ENCODE measurements at regions not wholly inside any gene's neighbourhood (a gene's known extent, or its start where the extent isn't known, plus 50 kb on each side); places are given as distances from the start of the nearest gene placed in this dataset.

GRCh38 chr13:23488442-23488841, 54.9 kb upstream of the SACS start:
- no peak overlapping the region for H3K4me3 ChIP-seq (replicated peaks; ENCODE audit: low read depth, low read length)
- H3K27me3 ChIP-seq (replicated peaks; ENCODE audit: control insufficient read depth, insufficient read depth, low read length), result no peaks in the 10 kb centered on the region
- H3K36me3 ChIP-seq (ENCODE audit: control insufficient read depth, insufficient read depth, low read length), result no peaks in the 10 kb centered on the region
- TF ChIP-seq CTCF (IDR thresholded peaks at IDR 0.05; ENCODE audit: insufficient read depth, low read length, poor library complexity, severe bottlenecking), result no peak
- no peak for DNase-seq (ENCODE audit: extremely low read depth, insufficient read length)

GRCh38 chr13:23496255-23496654, 62.8 kb upstream of the SACS start:
- Histone ChIP-seq H3K4me3 (replicated peaks; ENCODE audit: low read depth, low read length) (no peak overlapping the region), H3K36me3 (ENCODE audit: control insufficient read depth, insufficient read depth, low read length) (no peaks in the 10 kb centered on the region), H3K27me3 (replicated peaks; ENCODE audit: control insufficient read depth, insufficient read depth, low read length) (no peaks in the 10 kb centered on the region)
- DNase-seq (ENCODE audit: extremely low read depth, insufficient read length), result no peak
- no peak for TF ChIP-seq CTCF (IDR thresholded peaks at IDR 0.05; ENCODE audit: insufficient read depth, low read length, poor library complexity, severe bottlenecking)

GRCh38 chr13:23497191-23497590, 63.7 kb upstream of the SACS start:
- Histone ChIP-seq H3K4me3 (replicated peaks; ENCODE audit: low read depth, low read length) (no peak overlapping the region), H3K27me3 (replicated peaks; ENCODE audit: control insufficient read depth, insufficient read depth, low read length) (no peaks in the 10 kb centered on the region), H3K36me3 (ENCODE audit: control insufficient read depth, insufficient read depth, low read length) (no peaks in the 10 kb centered on the region)
- no peak for DNase-seq (ENCODE audit: extremely low read depth, insufficient read length)
- TF ChIP-seq CTCF (IDR thresholded peaks at IDR 0.05; ENCODE audit: insufficient read depth, low read length, poor library complexity, severe bottlenecking), result no peak

GRCh38 chr13:23500849-23501248, 67.3 kb upstream of the SACS start:
- no peak for DNase-seq (ENCODE audit: extremely low read depth, insufficient read length)
- no peak for TF ChIP-seq CTCF (IDR thresholded peaks at IDR 0.05; ENCODE audit: insufficient read depth, low read length, poor library complexity, severe bottlenecking)
- H3K4me3 ChIP-seq (replicated peaks; ENCODE audit: low read depth, low read length), result no peak overlapping the region

GRCh38 chr13:23504180-23504579, 66.0 kb upstream of the TNFRSF19 start:
- no peak overlapping the region for H3K4me3 ChIP-seq (replicated peaks; ENCODE audit: low read depth, low read length)
- no peak for DNase-seq (ENCODE audit: extremely low read depth, insufficient read length)
- no peaks in the 10 kb centered on the region for H3K27me3 ChIP-seq (replicated peaks; ENCODE audit: control insufficient read depth, insufficient read depth, low read length)

More at GRCh38 chr13:23500849-23501248, 67.3 kb upstream of the SACS start:
- no peaks in the 10 kb centered on the region for H3K36me3 ChIP-seq (ENCODE audit: control insufficient read depth, insufficient read depth, low read length)
- no peaks in the 10 kb centered on the region for H3K27me3 ChIP-seq (replicated peaks; ENCODE audit: control insufficient read depth, insufficient read depth, low read length)

More at GRCh38 chr13:23504180-23504579, 66.0 kb upstream of the TNFRSF19 start:
- no peaks in the 10 kb centered on the region for H3K36me3 ChIP-seq (ENCODE audit: control insufficient read depth, insufficient read depth, low read length)
- no peak for TF ChIP-seq CTCF (IDR thresholded peaks at IDR 0.05; ENCODE audit: insufficient read depth, low read length, poor library complexity, severe bottlenecking)

Data from GM06990 (cell line).